LNCaP clone FGC (cell line): ENCODE measurements at regions not wholly inside any gene's neighbourhood (a gene's known extent, or its start where the extent isn't known, plus 50 kb on each side); places are given as distances from the start of the nearest gene placed in this dataset.

Experiments
- DNase-seq: peaks from one replicate; pipeline ENCODE4 v3.0.0-alpha.2; 2011; ENCODE audit warnings: low read depth
- H3K4me3 ChIP-seq: 2 replicates; pipeline ENCODE4 v1.5.1; 2011; ENCODE audit warnings: mild to moderate bottlenecking, low read depth, low read length, control low read depth
- TF ChIP-seq, protein P1 (sequence below): IDR thresholded peaks from 2 replicates; pipeline ENCODE4 v1.5.1; 2012; ENCODE audit warnings: mild to moderate bottlenecking; ENCODE audit not compliant: control insufficient read depth, insufficient read depth; ENCODE audit errors: extremely low read depth

DNA sequence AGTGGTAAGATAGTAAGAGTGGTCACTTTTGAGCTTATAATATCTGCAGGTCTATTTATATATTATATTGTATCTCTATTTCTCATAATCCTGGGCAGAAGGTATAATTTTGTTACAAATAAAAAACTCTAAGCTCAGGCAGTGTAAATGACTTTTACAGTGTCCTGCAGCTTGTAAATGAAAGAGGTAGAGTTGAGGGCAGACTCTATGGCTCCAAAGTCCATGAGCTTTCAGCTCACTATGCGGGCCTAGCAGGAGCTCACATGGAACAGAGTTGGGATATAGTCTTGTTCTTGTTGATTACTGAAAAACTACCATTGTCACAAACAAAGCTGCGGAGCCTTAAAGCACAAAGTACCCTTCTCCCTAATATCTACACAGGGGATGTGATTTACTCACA lies 361.4 kb downstream of the LNPK start:
- H3K4me3 ChIP-seq: no peak overlapping the region
- TF ChIP-seq, protein P1, sequence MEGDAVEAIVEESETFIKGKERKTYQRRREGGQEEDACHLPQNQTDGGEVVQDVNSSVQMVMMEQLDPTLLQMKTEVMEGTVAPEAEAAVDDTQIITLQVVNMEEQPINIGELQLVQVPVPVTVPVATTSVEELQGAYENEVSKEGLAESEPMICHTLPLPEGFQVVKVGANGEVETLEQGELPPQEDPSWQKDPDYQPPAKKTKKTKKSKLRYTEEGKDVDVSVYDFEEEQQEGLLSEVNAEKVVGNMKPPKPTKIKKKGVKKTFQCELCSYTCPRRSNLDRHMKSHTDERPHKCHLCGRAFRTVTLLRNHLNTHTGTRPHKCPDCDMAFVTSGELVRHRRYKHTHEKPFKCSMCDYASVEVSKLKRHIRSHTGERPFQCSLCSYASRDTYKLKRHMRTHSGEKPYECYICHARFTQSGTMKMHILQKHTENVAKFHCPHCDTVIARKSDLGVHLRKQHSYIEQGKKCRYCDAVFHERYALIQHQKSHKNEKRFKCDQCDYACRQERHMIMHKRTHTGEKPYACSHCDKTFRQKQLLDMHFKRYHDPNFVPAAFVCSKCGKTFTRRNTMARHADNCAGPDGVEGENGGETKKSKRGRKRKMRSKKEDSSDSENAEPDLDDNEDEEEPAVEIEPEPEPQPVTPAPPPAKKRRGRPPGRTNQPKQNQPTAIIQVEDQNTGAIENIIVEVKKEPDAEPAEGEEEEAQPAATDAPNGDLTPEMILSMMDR: no peak
- DNase-seq: no peak

DNA sequence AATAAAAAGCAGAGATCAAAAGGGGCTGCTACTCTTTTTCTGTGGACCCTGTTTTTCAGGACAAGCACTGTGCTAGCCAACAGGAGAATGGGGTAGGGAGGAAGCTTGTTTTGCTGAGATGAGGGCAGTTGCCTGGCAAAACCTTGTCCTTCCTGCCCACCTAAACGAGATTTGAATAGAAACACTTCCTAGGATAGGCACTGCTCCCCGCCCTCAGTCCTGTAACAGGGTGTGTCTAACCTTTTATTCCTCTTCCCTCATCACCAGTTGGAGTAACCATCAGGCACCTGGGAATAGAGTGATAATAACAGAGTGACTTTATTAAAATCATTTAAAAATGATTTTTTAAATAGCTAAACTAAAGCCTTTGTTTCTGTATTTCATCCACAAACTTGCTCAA lies 368.8 kb downstream of the LNPK start:
- TF ChIP-seq, protein P1: no peak
- DNase-seq: no peak
- H3K4me3 ChIP-seq: no peak overlapping the region

DNA sequence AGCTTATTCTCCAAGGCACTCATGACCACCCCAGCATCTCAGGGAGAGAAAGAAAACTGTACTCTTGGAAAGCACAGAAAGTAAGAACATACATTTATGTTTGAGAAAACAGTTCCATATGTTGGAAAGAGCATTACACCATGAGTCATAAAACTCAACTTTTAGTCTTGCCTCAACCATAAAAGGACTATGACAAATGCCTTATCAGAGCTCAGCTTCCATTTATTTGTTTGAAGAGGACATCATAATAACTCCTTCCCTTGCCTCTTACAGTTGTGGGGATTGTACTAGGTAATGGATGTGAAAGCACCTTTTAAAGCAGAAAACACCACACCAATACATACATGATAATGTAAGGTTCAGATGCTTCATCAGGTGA lies 370.8 kb downstream of the LNPK start:
- TF ChIP-seq, protein P1: no peak
- H3K4me3 ChIP-seq: no peak overlapping the region
- DNase-seq: no peak

DNA sequence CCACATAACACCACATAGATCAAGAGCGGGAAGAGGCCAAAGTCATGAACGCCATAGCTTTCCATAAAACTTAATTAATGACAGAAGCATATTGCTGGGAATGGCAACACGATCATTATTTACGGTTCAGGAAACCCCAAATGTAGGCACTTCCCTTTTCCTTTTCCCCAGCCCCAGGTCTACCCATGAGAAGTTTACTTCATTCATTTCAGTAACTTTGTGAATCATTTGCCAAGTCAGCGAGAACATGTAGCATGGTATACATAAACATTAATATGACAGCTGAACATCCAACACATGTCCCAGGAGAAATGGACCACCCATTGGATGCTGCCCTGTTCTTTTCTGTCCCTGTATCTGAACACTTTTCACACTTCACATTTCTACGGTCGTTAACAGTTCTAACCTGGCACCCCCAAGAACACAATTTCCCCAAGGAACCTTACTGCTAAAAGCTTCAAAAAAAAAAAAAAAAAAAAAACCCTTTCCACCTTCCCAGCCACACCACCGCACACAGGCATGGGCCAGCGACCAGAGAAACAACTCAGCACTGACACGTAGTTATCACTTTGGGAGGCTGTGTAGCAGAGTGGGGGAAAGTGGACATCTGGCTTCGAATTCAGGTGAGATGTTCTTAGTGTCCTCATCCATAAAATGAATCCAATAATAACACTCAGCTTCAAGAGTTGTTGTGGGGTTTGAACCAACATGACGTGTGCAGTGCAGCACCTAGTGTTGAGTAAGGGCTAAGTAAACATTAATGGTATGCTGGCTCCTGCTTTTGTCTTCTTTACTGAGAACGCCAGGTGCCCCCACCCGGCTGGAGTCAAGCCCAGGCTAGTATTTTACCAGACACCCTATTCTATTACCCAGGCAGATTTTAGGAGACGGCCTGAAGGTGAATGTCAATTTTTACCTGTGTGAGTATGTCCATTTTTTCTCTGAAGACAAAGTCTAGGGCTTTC lies 371.5 kb downstream of the LNPK start:
- TF ChIP-seq, protein P1: no peak
- DNase-seq: no peak
- H3K4me3 ChIP-seq: no peak overlapping the region

DNA sequence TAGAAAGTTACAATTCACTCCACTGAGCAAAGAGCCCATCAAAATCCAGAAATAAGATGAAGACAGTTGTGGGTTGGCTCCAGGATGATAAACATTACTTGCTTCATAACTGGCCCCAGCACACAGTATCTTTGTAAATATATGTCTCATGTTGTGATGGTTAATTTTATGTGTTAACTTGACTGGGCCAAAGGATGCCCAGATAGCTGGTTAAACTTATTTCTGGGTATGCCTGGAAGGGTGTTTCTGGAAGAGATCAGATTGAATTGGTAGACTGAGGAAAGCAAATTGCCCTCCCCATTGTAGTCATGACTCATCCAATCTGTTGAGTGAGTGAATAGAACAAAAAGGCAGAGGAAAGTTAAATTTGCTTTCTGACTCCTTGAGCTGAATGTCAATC lies 373.8 kb downstream of the LNPK start:
- TF ChIP-seq, protein P1: no peak
- no peak for DNase-seq
- H3K4me3 ChIP-seq: no peak overlapping the region

GRCh38 chr2:175627405-175627804 lies 374.7 kb downstream of the LNPK start:
- TF ChIP-seq, protein P1: no peak
- H3K4me3 ChIP-seq: no peak overlapping the region
- DNase-seq: no peak
